Upper lobe of left lung (tissue), 4 donors: ENCODE measurements at regions not wholly inside any gene's neighbourhood (a gene's known extent, or its start where the extent isn't known, plus 50 kb on each side); places are given as distances from the start of the nearest gene placed in this dataset.
"Not testable (repeated sequence)": the region's sequence is repeated elsewhere in the genome, so short reads cannot be mapped to it uniquely, and the experiment has no call there.

Source experiments
- EP300 ChIP-seq, 4 donors: sonication (generic); formaldehyde crosslinking; IDR thresholded peaks; one replicate each; pipeline ENCODE4 v1.5.1; 2017; ENCODE audit warnings: antibody characterized with exemption in 4 of 4, control low read depth in 2 of 4
- POLR2A ChIP-seq, 4 donors: fragments of 450-650 bp; IDR thresholded peaks; one replicate each; pipeline ENCODE4 v1.5.1; 2016 to 2017; ENCODE audit warnings: antibody characterized with exemption in 4 of 4, mild to moderate bottlenecking in 2 of 4
- POLR2AphosphoS5 ChIP-seq, 2 donors: sonication (generic); formaldehyde crosslinking; IDR thresholded peaks; one replicate each; pipeline ENCODE4 v1.5.1; 2017; ENCODE audit warnings: antibody characterized with exemption in 2 of 2
- TF ChIP-seq, protein P1 (sequence below), 6 experiments: fragments of 450-650 bp in 4 of 6; fragments of 200-600 bp in 2 of 6; sonication (generic) in 2 of 6; IDR thresholded peaks; one replicate each; pipeline ENCODE4 v1.5.1; 2016 to 2019; ENCODE audit warnings: antibody characterized with exemption in 6 of 6

DNA sequence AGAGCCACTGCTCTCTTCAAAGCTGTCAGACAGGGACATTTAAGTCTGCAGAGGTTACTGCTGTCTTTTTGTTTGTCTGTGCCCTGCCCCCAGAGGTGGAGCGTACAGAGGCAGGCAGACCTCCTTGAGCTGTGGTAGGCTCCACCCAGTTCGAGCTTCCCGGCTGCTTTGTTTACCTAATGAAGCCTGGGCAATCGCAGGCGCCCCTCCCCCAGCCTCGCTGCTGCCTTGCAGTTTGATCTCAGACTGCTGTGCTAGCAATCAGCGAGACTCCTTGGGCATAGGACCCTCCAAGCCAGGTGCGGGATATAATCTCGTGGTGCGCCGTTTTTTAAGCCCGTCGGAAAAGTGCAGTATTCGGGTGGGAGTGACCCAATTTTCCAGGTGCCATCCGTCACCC is 250.7 kb upstream of the CA10 start:
- not testable (repeated sequence) for TF ChIP-seq POLR2A, EP300, POLR2AphosphoS5 (IDR thresholded peaks at IDR 0.05)
- TF ChIP-seq, protein P1, sequence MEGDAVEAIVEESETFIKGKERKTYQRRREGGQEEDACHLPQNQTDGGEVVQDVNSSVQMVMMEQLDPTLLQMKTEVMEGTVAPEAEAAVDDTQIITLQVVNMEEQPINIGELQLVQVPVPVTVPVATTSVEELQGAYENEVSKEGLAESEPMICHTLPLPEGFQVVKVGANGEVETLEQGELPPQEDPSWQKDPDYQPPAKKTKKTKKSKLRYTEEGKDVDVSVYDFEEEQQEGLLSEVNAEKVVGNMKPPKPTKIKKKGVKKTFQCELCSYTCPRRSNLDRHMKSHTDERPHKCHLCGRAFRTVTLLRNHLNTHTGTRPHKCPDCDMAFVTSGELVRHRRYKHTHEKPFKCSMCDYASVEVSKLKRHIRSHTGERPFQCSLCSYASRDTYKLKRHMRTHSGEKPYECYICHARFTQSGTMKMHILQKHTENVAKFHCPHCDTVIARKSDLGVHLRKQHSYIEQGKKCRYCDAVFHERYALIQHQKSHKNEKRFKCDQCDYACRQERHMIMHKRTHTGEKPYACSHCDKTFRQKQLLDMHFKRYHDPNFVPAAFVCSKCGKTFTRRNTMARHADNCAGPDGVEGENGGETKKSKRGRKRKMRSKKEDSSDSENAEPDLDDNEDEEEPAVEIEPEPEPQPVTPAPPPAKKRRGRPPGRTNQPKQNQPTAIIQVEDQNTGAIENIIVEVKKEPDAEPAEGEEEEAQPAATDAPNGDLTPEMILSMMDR (IDR thresholded peaks at IDR 0.05) = not testable (repeated sequence)
